GM13977 (cell line): ENCODE measurements at regions not wholly inside any gene's neighbourhood (a gene's known extent, or its start where the extent isn't known, plus 50 kb on each side); places are given as distances from the start of the nearest gene placed in this dataset.

Experiments used
- DNase-seq: peaks from one replicate; pipeline ENCODE4 v3.0.0; 2012; ENCODE audit warnings: low spot score
- in situ Hi-C: fragments of 300-500 bp; cut with MboI; formaldehyde crosslinking; loops from one replicate; pipeline ENCODE4 v1.12.0; 2022; ENCODE audit warnings: low sequenced_read_pairs, low pct_unique_long_range_greater_than_20kb, mixed read lengths, inconsistent platforms; ENCODE audit not compliant: unreplicated experiment
- TF ChIP-seq, protein P1 (sequence below): IDR thresholded peaks from 2 replicates; pipeline ENCODE4 v1.5.1; 2012; ENCODE audit warnings: mild to moderate bottlenecking, control low read depth; ENCODE audit not compliant: insufficient read depth; ENCODE audit errors: extremely low read depth, missing control alignments

DNA sequence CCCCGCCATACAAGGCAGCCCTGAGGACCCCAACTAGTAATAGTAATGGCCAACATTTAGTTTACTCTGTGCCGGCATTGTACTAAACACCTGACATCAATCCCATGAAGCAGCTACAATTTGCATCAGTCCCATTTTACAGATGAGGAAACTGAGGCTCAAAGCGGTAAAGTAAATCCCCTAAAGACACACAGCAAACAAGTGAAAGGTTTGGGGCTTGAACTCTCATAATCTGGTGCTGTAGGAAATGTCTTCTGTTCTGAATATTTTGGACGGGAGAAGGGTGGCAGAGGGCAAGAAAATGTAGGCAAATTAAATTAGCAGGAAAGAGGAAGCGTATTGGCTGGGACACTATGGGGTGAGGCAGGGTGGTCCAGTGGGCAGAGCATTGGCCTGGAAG is 160.3 kb upstream of the SYT13 start:
- TF ChIP-seq, protein P1, sequence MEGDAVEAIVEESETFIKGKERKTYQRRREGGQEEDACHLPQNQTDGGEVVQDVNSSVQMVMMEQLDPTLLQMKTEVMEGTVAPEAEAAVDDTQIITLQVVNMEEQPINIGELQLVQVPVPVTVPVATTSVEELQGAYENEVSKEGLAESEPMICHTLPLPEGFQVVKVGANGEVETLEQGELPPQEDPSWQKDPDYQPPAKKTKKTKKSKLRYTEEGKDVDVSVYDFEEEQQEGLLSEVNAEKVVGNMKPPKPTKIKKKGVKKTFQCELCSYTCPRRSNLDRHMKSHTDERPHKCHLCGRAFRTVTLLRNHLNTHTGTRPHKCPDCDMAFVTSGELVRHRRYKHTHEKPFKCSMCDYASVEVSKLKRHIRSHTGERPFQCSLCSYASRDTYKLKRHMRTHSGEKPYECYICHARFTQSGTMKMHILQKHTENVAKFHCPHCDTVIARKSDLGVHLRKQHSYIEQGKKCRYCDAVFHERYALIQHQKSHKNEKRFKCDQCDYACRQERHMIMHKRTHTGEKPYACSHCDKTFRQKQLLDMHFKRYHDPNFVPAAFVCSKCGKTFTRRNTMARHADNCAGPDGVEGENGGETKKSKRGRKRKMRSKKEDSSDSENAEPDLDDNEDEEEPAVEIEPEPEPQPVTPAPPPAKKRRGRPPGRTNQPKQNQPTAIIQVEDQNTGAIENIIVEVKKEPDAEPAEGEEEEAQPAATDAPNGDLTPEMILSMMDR: no peak
- in situ Hi-C loops: no loop called here
- DNase-seq: no peak

DNA sequence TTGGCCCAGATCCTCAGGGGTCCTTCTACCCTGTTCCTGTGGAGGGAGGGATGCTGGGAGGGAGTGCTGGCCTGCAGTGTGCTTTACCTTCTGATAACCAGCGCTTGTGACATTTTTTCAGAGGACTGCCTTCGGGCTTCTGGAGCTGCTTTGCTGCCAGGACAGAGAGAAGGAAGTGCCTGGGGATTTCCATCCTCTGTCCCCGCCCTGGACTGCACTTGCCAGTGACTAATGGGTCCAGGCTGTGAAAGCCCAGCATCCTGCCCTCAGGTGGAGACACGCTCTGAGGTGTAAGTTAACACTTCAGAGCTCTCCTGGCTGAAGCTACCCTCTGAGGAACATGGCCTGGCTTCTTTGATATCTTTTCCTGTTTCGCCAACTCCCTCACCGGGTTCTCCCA is 158.7 kb upstream of the SYT13 start:
- TF ChIP-seq, protein P1: no peak

GRCh38 chr11:45440111-45440510 is 154.0 kb upstream of the SYT13 start:
- no peak for DNase-seq
- in situ Hi-C loops: no loop called here
- TF ChIP-seq, protein P1: no peak

More for the DNA sequence above, 158.7 kb upstream of the SYT13 start:
- DNase-seq: no peak
- in situ Hi-C loops: no loop called here

DNA sequence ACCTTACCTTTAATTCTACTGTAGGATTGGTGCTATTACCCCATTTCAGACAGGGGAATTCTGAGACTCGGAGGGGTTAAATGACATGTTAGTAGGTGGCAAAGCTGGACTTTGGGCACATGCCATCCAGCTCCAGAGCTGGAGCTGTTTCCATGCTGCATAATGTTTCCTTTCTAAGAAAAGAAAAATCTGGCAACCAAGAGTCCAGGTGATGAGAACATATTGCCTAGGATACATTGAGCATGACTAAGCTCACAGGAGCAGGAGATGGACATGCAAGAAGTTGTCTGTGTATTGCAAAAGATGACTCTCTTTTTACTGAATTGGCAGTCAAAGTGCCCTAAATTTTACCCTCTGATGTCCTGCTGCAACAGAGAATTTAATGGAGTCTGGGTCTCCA is 150.8 kb upstream of the SYT13 start:
- no peak for DNase-seq
- TF ChIP-seq, protein P1: no peak
- in situ Hi-C loops: no loop called here

DNA sequence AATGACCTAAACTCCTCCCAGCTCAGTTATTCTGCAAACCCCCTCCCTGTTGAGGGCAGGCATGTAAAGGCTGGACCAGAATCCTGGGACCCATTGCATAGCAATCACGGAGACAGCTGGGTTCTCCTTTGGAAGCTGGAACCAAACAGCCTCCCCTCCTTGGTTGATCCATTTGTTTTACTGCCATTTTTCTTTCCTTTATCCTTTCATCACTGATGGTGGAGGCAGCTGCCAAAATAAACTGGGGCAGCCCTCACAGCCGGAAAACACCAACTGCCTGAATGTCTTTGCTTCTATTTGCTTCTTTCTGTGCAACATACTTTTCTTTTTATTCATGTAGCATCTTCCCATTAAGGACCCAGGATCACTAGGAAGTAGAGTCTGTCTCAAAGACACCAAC is 150.0 kb upstream of the SYT13 start:
- TF ChIP-seq, protein P1: no peak
- in situ Hi-C loops: no loop called here
- no peak for DNase-seq

GRCh38 chr11:45435706-45436105 is 149.6 kb upstream of the SYT13 start:
- in situ Hi-C loops: no loop called here
- no peak for DNase-seq

DNA sequence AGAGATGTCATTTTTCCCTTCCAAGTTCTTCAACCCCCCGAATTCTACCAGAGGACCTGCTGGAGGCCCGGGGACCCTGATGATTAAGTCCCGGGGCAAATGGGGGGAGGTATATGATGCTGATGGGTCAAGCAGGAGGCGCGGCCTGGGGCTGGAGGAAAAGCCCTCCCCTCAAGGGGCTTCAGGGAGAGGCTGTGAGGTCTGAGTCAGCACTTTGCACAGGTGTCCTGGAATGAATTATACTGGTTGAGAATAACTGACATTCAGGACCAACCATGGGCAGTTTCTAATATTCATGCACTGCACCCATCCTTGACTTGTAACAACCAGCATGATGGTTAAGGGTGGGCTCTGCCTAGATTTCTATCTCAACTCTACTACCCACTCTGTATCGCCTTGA is 146.8 kb upstream of the SYT13 start:
- DNase-seq: no peak
- TF ChIP-seq, protein P1: no peak
- in situ Hi-C loops: no loop called here

More at GRCh38 chr11:45435706-45436105, 149.6 kb upstream of the SYT13 start:
- TF ChIP-seq, protein P1: no peak
